Panc1 (cell line): ENCODE measurements at regions not wholly inside any gene's neighbourhood (a gene's known extent, or its start where the extent isn't known, plus 50 kb on each side); places are given as distances from the start of the nearest gene placed in this dataset.

Source experiments
- ATAC-seq: fragments of 200-7000 bp; cut with Tn5 transposase; 2 replicates; pipeline ENCODE4 v1.9.1; 2020; ENCODE audit warnings: mild to moderate bottlenecking, moderate library complexity
- BruUV-seq: library from RNA; stranded (reverse); fragments of 400-500 nt; replicated peaks from 2 replicates; lab custom pipeline; 2021; lab: Mats Ljungman, UMichigan
- CTCF ChIA-PET: fragments of 300-600 bp; sonication (Branson Sonifier 250); formaldehyde crosslinking; loops from one replicate; lab custom pipeline; 2022; ENCODE audit warnings: antibody characterized with exemption; lab: Charles Lee
- POLR2A ChIA-PET: fragments of 300-600 bp; sonication (Branson Sonifier 250); formaldehyde crosslinking; loops from one replicate; lab custom pipeline; 2022; ENCODE audit warnings: antibody characterized with exemption; lab: Charles Lee
- DNase-seq: peaks from one replicate; pipeline ENCODE4 v3.0.0-alpha.2; 2010; ENCODE audit warnings: low read depth, low spot score
- H3K27ac ChIP-seq: 2 replicates; pipeline ENCODE4 v1.5.1; 2011; ENCODE audit warnings: mild to moderate bottlenecking, low read length, inconsistent platforms
- H3K27me3 ChIP-seq: fragments of 200-500 bp; sonication (Bioruptor generic); 2 replicates; pipeline ENCODE4 v1.6.0; 2014; ENCODE audit warnings: low read length, inconsistent platforms; ENCODE audit not compliant: control insufficient read depth, insufficient read depth
- H3K36me3 ChIP-seq: fragments of 200-500 bp; sonication (Bioruptor generic); 2 replicates; pipeline ENCODE4 v1.5.1; 2014; ENCODE audit warnings: inconsistent platforms, mild to moderate bottlenecking, low read length, moderate library complexity; ENCODE audit not compliant: control insufficient read depth, insufficient read depth
- H3K4me1 ChIP-seq: 2 replicates; pipeline ENCODE4 v1.5.1; 2011; ENCODE audit warnings: inconsistent platforms, mild to moderate bottlenecking, low read length, moderate library complexity; ENCODE audit not compliant: control insufficient read depth, insufficient read depth
- H3K4me3 ChIP-seq, 2 experiments: 2 replicates each; pipeline ENCODE4 v1.5.1; 2011 to 2012; ENCODE audit warnings: low read depth in 2 of 2, low read length in 2 of 2, mild to moderate bottlenecking in 2 of 2, inconsistent platforms in 1 of 2, moderate library complexity in 1 of 2
- H3K9me3 ChIP-seq: fragments of 200-500 bp; sonication (Bioruptor generic); 2 replicates; pipeline ENCODE4 v1.5.1; 2014; ENCODE audit warnings: low read depth, mild to moderate bottlenecking, inconsistent platforms, low read length, moderate library complexity; ENCODE audit not compliant: control insufficient read depth, insufficient read depth
- POLR2AphosphoS5 ChIP-seq: IDR thresholded peaks from 2 replicates; pipeline ENCODE4 v1.6.1; 2012; ENCODE audit warnings: mild to moderate bottlenecking, low read depth, low read length, moderate library complexity
- REST ChIP-seq, 2 experiments: IDR thresholded peaks; 2 replicates each; pipeline ENCODE4 v1.6.1; 2011 to 2012; ENCODE audit warnings: low read depth in 2 of 2, control low read depth in 1 of 2, low read length in 1 of 2, mild to moderate bottlenecking in 1 of 2, moderate library complexity in 1 of 2; ENCODE audit not compliant: insufficient read depth in 1 of 2
- SIN3A ChIP-seq: IDR thresholded peaks from 2 replicates; pipeline ENCODE4 v1.6.1; 2012; ENCODE audit warnings: low read depth, mild to moderate bottlenecking, low read length, moderate library complexity, borderline replicate concordance; ENCODE audit not compliant: insufficient read depth
- TCF7L2 ChIP-seq: IDR thresholded peaks from 2 replicates; pipeline ENCODE4 v1.6.1; 2011; ENCODE audit warnings: mild to moderate bottlenecking, low read depth, low read length, inconsistent platforms
- in situ Hi-C: cut with HindIII; loops from 2 replicates; pipeline ENCODE4 v1.10.0; 2016; ENCODE audit warnings: low sequenced_read_pairs, low pct_unique_long_range_greater_than_20kb
- intact Hi-C: fragments of 100-400 bp; cut with micrococcal nuclease; formaldehyde crosslinking; loops from one replicate; pipeline ENCODE4 v1.10.0; 2022; ENCODE audit not compliant: unreplicated experiment
- TF ChIP-seq, protein P1 (sequence below): fragments of 450-650 bp; IDR thresholded peaks from 2 replicates; pipeline ENCODE4 v1.5.1; 2017; ENCODE audit warnings: mild to moderate bottlenecking

GRCh38 chr20:39571171-39571570, 609.0 kb downstream of the DHX35 start:
- ATAC-seq (no peak), DNase-seq (no peak)
- Histone ChIP-seq H3K4me3 (no peak overlapping the region), H3K27me3 (no peaks in the 10 kb centered on the region), H3K9me3 (no peaks in the 10 kb centered on the region), H3K27ac (no peak overlapping the region), H3K36me3 (no peaks in the 10 kb centered on the region), H3K4me1 (no peaks in the 10 kb centered on the region)
- in situ Hi-C loops (no loop called here), intact Hi-C loops (no loop called here)
- TF ChIP-seq POLR2AphosphoS5, result no peak
- TF ChIP-seq, protein P1, sequence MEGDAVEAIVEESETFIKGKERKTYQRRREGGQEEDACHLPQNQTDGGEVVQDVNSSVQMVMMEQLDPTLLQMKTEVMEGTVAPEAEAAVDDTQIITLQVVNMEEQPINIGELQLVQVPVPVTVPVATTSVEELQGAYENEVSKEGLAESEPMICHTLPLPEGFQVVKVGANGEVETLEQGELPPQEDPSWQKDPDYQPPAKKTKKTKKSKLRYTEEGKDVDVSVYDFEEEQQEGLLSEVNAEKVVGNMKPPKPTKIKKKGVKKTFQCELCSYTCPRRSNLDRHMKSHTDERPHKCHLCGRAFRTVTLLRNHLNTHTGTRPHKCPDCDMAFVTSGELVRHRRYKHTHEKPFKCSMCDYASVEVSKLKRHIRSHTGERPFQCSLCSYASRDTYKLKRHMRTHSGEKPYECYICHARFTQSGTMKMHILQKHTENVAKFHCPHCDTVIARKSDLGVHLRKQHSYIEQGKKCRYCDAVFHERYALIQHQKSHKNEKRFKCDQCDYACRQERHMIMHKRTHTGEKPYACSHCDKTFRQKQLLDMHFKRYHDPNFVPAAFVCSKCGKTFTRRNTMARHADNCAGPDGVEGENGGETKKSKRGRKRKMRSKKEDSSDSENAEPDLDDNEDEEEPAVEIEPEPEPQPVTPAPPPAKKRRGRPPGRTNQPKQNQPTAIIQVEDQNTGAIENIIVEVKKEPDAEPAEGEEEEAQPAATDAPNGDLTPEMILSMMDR, result no peak
- TF ChIP-seq REST (IDR thresholded peaks at IDR 0.05; ENCODE audit: insufficient read depth in 1 of 2, low read depth in 2 of 2, low read length in 1 of 2), result no peak
- no peak for TF ChIP-seq TCF7L2
- TF ChIP-seq SIN3A, result no peak
- ChIA-PET POLR2A (no interaction called here), CTCF (no interaction called here)
- no TSS peak for BruUV-seq

- Histone ChIP-seq H3K27ac (no peak overlapping the region), H3K9me3 (no peaks in the 10 kb centered on the region), H3K4me1 (no peaks in the 10 kb centered on the region), H3K36me3 (no peaks in the 10 kb centered on the region), H3K4me3 (no peak overlapping the region), H3K27me3 (no peaks in the 10 kb centered on the region)
- DNase-seq (no peak), ATAC-seq (no peak)
- no peak for TF ChIP-seq REST (IDR thresholded peaks at IDR 0.05; ENCODE audit: insufficient read depth in 1 of 2, low read depth in 2 of 2, low read length in 1 of 2)
- ChIA-PET CTCF (no interaction called here), POLR2A (no interaction called here)
- BruUV-seq, result no TSS peak
- intact Hi-C loops (no loop called here), in situ Hi-C loops (no loop called here)
Observed at GRCh38 chr20:39568109-39568508, 606.0 kb downstream of the DHX35 start.
